ENCODE measurements at regions not wholly inside any gene's neighbourhood (a gene's known extent, or its start where the extent isn't known, plus 50 kb on each side); places are given as distances from the start of the nearest gene placed in this dataset.

- DNase-seq (ENCODE audit: low spot score), result no peak
Measured at GRCh38 chr17:36816214-36816906, 120.9 kb upstream of the LHX1 start.

- no peak for DNase-seq (ENCODE audit: low spot score)
Measured at GRCh38 chr17:36816907-36817288, 120.4 kb upstream of the LHX1 start.

GRCh38 chr17:36817483-36818048, 119.7 kb upstream of the LHX1 start:
- DNase-seq (ENCODE audit: low spot score), result no peak

GRCh38 chr17:36818134-36818825, 119.0 kb upstream of the LHX1 start:
- no peak for DNase-seq (ENCODE audit: low spot score)

- DNase-seq (ENCODE audit: low spot score), result no peak
Measured at GRCh38 chr17:36823850-36824677, 113.2 kb upstream of the LHX1 start.

GRCh38 chr17:36824678-36825101, 112.6 kb upstream of the LHX1 start:
- DNase-seq (ENCODE audit: low spot score), result no peak

GRCh38 chr17:36825113-36825512, 112.2 kb upstream of the LHX1 start:
- DNase-seq (ENCODE audit: low spot score), result no peak

GRCh38 chr17:36825521-36825920, 111.8 kb upstream of the LHX1 start:
- DNase-seq (ENCODE audit: low spot score), result no peak

GRCh38 chr17:36825951-36826350, 111.3 kb upstream of the LHX1 start:
- DNase-seq (ENCODE audit: low spot score), result no peak

- no peak for DNase-seq (ENCODE audit: low spot score)
Measured at GRCh38 chr17:36827081-36827480, 110.2 kb upstream of the LHX1 start.

- no peak for DNase-seq (ENCODE audit: low spot score)
Measured at GRCh38 chr17:36829676-36830075, 107.6 kb upstream of the LHX1 start.

- DNase-seq (ENCODE audit: low spot score), result no peak
Measured at GRCh38 chr17:36833279-36833678, 104.0 kb upstream of the LHX1 start.

- DNase-seq (ENCODE audit: low spot score), result no peak
Measured at GRCh38 chr17:36835036-36835435, 102.2 kb upstream of the LHX1 start.

- no peak for DNase-seq (ENCODE audit: low spot score)
Measured at GRCh38 chr17:36837195-36837938, 99.9 kb upstream of the LHX1 start.

- no peak for DNase-seq (ENCODE audit: low spot score)
Measured at GRCh38 chr17:36837939-36838272, 99.4 kb upstream of the LHX1 start.

GRCh38 chr17:36839256-36839655, 98.0 kb upstream of the LHX1 start:
- no peak for DNase-seq (ENCODE audit: low spot score)

GRCh38 chr17:36840796-36841195, 96.5 kb upstream of the LHX1 start:
- DNase-seq (ENCODE audit: low spot score), result no peak

- DNase-seq (ENCODE audit: low spot score), result no peak
Measured at GRCh38 chr17:36842231-36842819, 95.0 kb upstream of the LHX1 start.

GRCh38 chr17:36842963-36843558, 94.2 kb upstream of the LHX1 start:
- DNase-seq (ENCODE audit: low spot score), result no peak

GRCh38 chr17:36844013-36844412, 93.3 kb upstream of the LHX1 start:
- DNase-seq (ENCODE audit: low spot score), result no peak

- no peak for DNase-seq (ENCODE audit: low spot score)
Measured at GRCh38 chr17:36844601-36845000, 92.7 kb upstream of the LHX1 start.

Measured in HuH-7.5 (cell line).